ENCODE measurements at regions not wholly inside any gene's neighbourhood (a gene's known extent, or its start where the extent isn't known, plus 50 kb on each side); places are given as distances from the start of the nearest gene placed in this dataset.

DNA sequence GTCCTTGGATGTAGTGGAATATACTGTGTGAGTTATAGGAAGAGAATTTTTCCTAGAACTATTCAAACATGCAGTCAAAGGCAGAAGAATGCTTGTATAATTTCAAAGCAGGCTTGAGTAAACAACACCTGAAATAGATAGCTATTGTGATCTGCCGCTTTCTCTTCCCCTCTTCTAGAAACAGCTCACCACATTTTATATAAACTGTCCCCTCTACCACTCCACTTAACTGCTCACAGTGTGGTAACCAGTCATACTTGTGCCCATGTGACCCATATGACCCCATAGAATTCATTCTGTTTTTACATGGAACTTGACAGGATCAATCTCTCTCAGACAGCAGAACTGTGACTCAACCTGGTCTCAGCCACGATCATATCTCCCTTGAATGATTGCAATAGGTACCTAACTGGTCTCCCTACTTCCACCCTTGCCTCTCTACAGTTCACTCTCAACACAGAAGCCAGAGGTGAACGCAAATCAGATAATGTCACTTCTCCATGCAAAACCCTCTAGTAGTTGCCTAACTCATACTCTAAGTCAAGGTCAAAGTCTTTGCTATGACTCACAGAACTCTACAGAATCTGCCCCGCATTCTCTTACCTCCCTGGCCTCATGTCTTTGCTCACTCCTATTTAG is 85.6 kb upstream of the EFHC2 start:
- ATAC-seq (ENCODE audit: poor library complexity) (no peak), DNase-seq (no peak)
- Mint-ChIP-seq H3K27me3 (no peaks in the 10 kb centered on the region), H3K9me3 (no peaks in the 10 kb centered on the region), H3K4me1 (ENCODE audit: low read depth) (no peaks in the 10 kb centered on the region), H3K27ac (no peak overlapping the region), H3K4me3 (no peak overlapping the region), H3K36me3 (ENCODE audit: low read depth) (no peaks in the 10 kb centered on the region)
- CTCF ChIA-PET = no interaction called here
- POLR2A ChIA-PET = no interaction called here
- H3K27ac ChIP-seq (ENCODE audit: low read depth in 1 of 2, low read length in 2 of 2) = no peak overlapping the region
- intact Hi-C loops (cut with DNase I, micrococcal nuclease) = no loop called here
- H3K4me3 ChIP-seq (ENCODE audit: low read length) = no peak overlapping the region
- no peaks in the 10 kb centered on the region for H3K9me3 ChIP-seq (ENCODE audit: control insufficient read depth in 1 of 2, insufficient read depth in 1 of 2, low read length in 2 of 2)
- no peaks in the 10 kb centered on the region for H3K36me3 ChIP-seq (ENCODE audit: insufficient read depth, low read length)
- H3K4me1 ChIP-seq (ENCODE audit: insufficient read depth, low read length) = no peaks in the 10 kb centered on the region
- no peaks in the 10 kb centered on the region for H3K27me3 ChIP-seq (ENCODE audit: control insufficient read depth in 1 of 2, insufficient read depth in 2 of 2, low read length in 2 of 2)
- TF ChIP-seq, protein P1, sequence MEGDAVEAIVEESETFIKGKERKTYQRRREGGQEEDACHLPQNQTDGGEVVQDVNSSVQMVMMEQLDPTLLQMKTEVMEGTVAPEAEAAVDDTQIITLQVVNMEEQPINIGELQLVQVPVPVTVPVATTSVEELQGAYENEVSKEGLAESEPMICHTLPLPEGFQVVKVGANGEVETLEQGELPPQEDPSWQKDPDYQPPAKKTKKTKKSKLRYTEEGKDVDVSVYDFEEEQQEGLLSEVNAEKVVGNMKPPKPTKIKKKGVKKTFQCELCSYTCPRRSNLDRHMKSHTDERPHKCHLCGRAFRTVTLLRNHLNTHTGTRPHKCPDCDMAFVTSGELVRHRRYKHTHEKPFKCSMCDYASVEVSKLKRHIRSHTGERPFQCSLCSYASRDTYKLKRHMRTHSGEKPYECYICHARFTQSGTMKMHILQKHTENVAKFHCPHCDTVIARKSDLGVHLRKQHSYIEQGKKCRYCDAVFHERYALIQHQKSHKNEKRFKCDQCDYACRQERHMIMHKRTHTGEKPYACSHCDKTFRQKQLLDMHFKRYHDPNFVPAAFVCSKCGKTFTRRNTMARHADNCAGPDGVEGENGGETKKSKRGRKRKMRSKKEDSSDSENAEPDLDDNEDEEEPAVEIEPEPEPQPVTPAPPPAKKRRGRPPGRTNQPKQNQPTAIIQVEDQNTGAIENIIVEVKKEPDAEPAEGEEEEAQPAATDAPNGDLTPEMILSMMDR (IDR thresholded peaks at IDR 0.05) = no peak

- Mint-ChIP-seq H3K27me3 (peaks cover 5% of the 10 kb centered on the region), H3K4me3 (no peak overlapping the region), H3K9me3 (no peaks in the 10 kb centered on the region), H3K4me1 (ENCODE audit: low read depth) (no peaks in the 10 kb centered on the region), H3K36me3 (ENCODE audit: low read depth) (no peaks in the 10 kb centered on the region), H3K27ac (no peak overlapping the region)
- Histone ChIP-seq H3K9me3 (ENCODE audit: control insufficient read depth in 1 of 2, insufficient read depth in 1 of 2, low read length in 2 of 2) (no peaks in the 10 kb centered on the region), H3K4me1 (ENCODE audit: insufficient read depth, low read length) (no peaks in the 10 kb centered on the region), H3K27ac (ENCODE audit: low read depth in 1 of 2, low read length in 2 of 2) (no peak overlapping the region), H3K36me3 (ENCODE audit: insufficient read depth, low read length) (no peaks in the 10 kb centered on the region), H3K4me3 (ENCODE audit: low read length) (no peak overlapping the region), H3K27me3 (ENCODE audit: control insufficient read depth in 1 of 2, insufficient read depth in 2 of 2, low read length in 2 of 2) (no peaks in the 10 kb centered on the region)
- ChIA-PET POLR2A (no interaction called here), CTCF (no interaction called here)
- intact Hi-C loops (cut with DNase I, micrococcal nuclease) = no loop called here
- TF ChIP-seq, protein P1 (IDR thresholded peaks at IDR 0.05) = no peak
- DNase-seq = no peak
- ATAC-seq (ENCODE audit: poor library complexity) = no peak
These were observed 79.2 kb upstream of the EFHC2 start for GRCh38 chrX:44422631-44423030.

GRCh38 chrX:44415639-44416386 is 72.3 kb upstream of the EFHC2 start:
- DNase-seq (no peak), ATAC-seq (ENCODE audit: poor library complexity) (no peak)
- Mint-ChIP-seq H3K36me3 (ENCODE audit: low read depth) (no peaks in the 10 kb centered on the region), H3K9me3 (no peaks in the 10 kb centered on the region), H3K4me3 (no peak overlapping the region), H3K27ac (no peak overlapping the region), H3K27me3 (peaks cover 5% of the 10 kb centered on the region), H3K4me1 (ENCODE audit: low read depth) (no peaks in the 10 kb centered on the region)
- TF ChIP-seq, protein P1 (IDR thresholded peaks at IDR 0.05) = no peak
- Histone ChIP-seq H3K36me3 (ENCODE audit: insufficient read depth, low read length) (no peaks in the 10 kb centered on the region), H3K27me3 (ENCODE audit: control insufficient read depth in 1 of 2, insufficient read depth in 2 of 2, low read length in 2 of 2) (no peaks in the 10 kb centered on the region), H3K4me1 (ENCODE audit: insufficient read depth, low read length) (no peaks in the 10 kb centered on the region), H3K9me3 (ENCODE audit: control insufficient read depth in 1 of 2, insufficient read depth in 1 of 2, low read length in 2 of 2) (no peaks in the 10 kb centered on the region), H3K4me3 (ENCODE audit: low read length) (no peak overlapping the region), H3K27ac (ENCODE audit: low read depth in 1 of 2, low read length in 2 of 2) (no peak overlapping the region)
- POLR2A ChIA-PET = no interaction called here
- CTCF ChIA-PET = no interaction called here
- intact Hi-C loops (cut with DNase I, micrococcal nuclease) = no loop called here
